ENCODE measurements at regions not wholly inside any gene's neighbourhood (a gene's known extent, or its start where the extent isn't known, plus 50 kb on each side); places are given as distances from the start of the nearest gene placed in this dataset.
"Not testable (repeated sequence)": the region's sequence is repeated elsewhere in the genome, so short reads cannot be mapped to it uniquely, and the experiment has no call there.

DNA sequence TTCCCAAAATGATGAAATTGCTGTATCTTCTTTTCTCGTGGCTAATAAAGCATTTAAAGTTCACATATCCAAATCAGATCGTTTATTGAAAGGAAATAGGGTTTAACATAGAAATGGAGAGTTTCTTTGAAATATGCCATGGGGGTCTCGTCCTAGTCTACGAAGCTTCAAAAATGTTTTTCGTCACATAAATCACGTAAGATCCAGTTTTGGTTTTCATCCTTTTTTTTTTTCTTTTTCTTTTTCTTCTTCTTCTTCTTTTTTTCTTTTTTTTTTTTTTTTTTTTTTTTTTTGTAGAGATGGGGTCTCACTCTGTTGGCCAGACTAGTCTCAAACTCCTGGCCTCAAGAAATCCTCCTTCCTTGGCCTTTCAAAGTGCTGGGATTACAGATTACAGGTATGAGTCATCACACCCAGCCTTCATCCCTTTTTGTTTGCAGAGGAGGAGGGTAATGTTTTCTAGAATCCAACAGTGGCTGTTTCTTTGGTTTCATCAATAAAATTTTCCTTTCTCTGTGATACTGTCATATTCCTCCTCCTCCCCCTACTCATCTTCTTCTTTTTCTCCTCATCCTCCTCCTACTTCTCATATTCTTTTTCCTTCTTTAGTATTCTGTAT is 94.7 kb upstream of the LOC128125822 start:
- DNase-seq (ENCODE audit: low spot score) = no peak

DNA sequence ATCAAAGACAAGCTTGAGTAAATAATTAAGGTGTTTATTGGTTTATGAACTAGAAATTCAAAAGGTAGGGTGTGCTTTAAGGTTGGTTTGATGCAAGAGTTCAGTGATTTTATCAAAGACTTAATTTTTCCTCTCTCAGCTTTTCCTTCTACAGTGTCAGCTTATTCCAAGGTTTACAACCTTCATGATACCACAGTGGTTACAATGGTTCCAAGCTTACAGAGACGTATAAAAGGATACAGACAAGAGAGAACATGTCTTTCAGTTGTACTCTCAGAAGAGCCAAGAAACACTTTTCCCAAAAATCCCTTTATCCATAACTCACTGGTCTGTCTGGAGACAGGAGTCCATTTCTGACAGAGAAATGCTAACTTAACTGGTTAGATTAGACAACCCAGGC is 93.5 kb upstream of the LOC128125822 start:
- DNase-seq (ENCODE audit: low spot score) = no peak

DNA sequence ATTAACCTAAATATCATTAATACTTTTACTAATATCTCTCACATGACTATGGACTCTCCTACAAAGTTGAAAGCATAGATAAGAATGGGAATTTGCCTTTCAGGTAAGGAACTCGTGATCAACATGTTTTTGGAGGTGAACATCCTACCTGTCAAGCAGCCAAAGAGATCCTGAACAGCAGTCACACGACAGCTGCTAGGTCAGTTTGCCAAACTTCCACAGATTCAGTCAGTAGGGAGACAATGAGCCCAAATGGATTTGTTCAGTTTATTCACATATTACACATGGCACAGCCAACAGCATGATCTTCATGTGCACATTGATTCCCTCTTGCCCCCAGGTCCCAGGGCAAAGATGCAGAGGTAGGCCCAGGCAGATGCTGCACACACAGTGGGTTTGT is 86.1 kb upstream of the LOC128125822 start:
- peak; percentile 13 for DNase-seq (ENCODE audit: low spot score)

DNA sequence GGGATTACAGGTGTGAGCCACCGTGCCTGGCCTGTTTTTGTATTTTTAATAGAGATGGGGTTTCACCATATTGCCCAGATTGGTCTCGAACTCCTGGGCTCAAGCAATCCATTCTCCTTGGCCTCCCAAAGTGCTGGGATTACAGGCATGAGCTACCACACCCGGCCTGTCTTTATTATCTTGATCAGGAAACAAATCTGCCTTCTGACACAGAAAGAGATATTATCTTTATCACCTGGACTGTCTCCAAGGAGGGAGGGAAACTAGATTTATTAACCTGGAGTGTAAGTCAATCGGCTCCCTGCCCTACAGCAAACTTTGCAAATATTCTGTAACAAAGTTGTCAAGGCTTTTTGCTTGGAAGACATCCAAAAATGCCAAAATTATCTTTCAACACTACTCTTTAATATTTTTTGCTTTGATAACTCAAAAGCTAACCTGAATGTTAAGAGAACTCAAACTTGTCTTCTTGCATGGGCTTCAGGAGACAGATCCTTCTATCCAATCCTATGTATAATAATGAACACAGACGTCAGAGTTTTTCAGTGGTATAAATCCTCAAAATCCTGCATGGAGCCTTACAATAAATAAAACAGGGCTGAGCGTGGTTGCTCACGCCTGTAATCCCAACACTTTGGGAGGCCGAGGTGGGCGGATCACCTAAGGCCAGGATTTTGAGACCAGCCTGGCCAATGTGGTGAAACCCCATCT is 85.0 kb upstream of the LOC128125822 start:
- DNase-seq (ENCODE audit: low spot score) = peak; percentile 20

DNA sequence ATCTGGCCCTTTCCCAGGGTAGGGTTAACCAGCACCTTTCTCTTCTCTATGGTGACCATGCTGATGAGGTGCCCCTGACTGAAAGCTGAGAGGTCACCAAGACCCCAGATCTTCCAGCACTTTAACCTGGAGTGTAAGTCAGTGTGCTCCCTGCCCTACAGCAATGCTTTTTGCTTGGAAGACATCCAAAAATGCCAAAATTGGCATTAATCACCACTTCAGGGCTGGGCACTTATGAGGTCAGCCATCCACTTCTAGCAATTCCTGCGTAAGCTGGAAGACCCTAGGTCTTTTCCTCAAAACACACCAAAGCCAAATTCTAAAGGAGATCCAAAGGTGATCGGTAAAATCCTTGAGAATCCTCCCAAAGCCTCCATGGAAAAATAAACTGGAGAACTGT is 81.2 kb upstream of the LOC128125822 start:
- DNase-seq (ENCODE audit: low spot score) = no peak

DNA sequence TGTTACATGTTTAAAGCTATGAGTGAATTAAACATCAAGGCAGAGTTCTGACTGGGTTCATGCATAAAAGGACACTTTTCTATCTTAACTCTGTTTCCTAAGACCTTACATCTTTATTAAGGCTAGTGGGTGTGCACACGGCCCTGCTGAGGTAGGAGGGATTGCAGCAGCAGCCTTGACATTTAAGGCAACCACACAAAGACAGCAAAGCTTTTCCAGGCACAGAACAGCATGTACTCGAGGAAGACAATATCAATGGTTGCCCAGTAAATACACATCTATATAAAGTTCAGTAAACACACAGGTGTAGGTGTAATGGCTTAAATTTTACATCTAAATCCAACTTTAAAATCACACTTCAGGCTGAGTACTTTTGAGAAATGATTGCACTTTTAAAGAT is 79.8 kb upstream of the LOC128125822 start:
- DNase-seq (ENCODE audit: low spot score) = no peak

DNA sequence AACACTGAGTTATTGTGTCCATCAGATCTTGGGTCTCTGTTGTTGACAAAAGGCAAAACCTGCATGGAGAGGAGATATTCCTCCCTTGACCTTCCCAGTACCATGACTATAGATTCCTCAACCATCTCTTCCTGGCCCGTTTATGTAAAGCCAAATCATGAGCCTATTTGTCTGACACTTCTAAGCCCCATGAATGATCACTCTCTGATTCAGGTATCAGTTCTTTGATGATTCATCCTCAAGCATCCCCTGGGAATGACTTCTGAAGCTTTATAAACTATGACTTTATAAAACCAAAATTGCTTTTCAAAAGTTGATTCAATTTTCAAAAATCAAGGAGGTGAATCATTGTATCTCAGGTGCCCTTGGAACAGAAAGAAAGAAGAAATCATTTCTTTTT is 78.7 kb upstream of the LOC128125822 start:
- no peak for DNase-seq (ENCODE audit: low spot score)

DNA sequence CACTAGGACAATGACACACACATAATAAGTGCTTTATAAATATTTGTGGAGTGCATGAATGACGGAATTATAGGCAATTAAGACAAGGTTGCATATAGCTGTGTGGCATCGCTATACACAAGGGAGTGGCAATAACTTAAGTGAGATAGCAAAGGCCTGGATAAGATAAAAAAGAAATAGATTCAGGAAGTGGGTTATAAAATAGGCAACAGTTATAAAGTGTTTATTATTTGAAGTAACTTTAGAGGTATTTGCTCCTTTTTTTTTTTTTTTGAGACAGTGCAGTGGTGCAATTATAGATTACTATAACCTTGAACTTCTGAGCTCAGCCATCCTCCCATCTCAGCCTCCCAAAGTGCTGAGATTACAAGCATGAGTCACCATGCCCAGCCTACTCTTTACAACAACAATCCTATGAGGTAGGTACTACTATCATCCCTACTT is 75.9 kb upstream of the LOC128125822 start:
- DNase-seq (ENCODE audit: low spot score) = no peak

DNA sequence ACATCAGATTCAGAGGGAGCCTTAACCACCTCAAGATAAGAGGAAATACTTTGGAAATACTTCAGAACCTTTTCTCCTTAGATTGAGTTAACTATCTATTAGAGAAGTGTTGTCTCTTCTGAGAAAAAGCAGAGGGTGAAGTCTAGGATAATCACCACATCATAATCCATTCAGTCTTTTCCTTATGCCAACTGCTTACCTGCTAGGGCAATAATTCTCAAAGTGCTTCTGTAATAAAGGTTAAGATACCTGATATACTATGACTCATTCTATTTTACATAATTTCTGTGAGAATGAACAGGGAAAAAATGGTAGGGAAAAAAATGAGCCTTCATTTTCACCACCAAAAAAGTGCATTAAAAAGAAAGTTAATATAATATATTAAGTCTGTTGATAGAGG is 70.1 kb upstream of the LOC128125822 start:
- no peak for DNase-seq (ENCODE audit: low spot score)

DNA sequence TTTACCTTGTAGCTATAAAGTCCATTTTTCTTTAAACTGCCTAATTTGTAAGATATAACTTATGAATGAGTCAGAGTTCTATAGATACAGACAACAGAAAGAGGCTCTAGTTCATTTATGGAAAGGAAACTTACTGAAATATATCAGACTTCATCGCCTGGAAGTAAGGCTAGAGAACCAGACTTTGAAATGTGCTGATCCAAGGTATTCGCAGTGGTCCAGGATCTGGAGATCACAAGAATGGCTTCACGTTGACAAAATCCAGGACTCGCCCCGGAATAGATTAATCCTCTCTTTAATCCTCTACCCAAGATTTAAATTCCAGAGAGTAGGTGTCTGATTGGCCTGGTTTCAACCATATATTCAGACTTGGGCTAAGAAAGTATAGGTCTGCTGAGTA is 69.1 kb upstream of the LOC128125822 start:
- DNase-seq (ENCODE audit: low spot score) = no peak

DNA sequence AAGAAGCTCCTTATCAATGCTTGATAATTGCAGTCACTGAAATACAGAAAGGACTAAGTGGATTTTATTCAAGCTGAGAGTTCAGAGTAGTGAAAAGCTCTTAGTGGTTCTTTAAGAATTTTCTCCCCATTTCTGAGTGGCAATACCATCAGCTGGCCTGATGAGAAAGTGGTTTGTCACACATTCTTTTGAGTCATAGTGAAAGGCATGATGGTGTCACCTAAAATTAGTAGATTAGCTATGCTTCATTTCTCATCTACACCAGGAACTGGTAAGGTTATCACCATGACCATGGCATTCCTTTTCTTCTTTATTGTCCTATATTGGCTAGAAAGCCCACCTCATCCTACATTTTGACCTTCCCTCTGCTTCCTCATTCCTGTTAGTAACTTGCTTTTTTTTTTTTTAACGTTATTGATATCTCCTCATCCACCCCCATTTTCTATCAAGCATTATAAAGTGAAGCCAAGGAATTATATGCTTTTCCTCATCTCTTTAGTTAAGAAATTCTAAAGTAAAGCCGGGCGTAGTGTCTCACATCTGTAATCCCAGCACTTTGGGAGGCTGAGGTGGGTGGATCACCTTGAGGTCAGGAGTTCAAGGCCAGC is 67.4 kb upstream of the LOC128125822 start:
- DNase-seq (ENCODE audit: low spot score) = no peak

DNA sequence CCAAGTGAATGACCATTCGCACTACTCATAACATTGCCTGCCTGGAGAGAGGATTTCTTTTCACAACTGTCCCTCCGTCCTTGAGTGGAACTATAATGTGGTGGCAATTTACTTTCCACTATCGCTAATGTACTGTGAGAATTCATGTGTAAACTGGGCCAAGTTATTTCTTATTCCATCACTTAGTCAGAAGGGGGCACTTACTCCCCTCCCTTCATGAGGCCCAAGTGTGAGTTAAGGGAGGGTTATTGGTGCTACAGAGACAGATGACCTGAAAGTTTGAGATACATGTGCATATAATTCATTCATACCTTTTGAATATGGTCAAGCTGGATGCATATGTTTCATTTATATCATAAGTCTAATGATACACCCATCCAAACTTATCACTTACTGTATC is 65.2 kb upstream of the LOC128125822 start:
- DNase-seq (ENCODE audit: low spot score) = no peak

DNA sequence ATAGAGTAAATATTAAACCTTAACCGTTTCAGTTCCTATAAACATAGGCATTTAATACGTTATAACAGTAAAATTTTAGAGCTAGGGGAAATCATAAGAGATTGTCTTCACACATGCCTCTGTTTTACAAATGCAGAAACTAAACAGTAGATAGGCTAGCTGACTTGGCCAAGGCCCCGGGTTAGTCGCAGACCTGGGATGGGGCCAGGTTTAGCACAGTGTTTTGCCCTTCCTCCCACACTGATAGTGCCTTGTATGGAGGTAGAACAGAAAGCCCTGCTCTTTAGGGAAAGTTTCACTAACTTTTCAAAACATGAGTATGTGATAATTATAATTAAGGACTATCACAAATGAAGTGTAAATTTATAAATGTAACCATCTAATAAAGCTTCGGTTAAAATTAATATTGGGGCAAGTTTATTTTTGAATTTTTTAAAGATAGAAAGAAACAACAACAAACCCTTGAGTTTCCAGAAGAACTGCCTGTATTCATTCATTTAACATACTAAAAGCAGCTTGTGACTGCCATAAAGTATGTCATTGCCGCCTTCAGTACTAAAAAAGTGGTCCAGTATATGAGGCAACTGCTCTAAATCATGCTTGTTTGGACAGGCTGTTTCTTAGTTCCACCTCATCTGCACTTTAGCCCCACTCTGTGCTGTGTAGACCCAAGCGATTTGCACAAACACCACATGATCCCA is 62.5 kb upstream of the LOC128125822 start:
- peak; percentile 69 for DNase-seq (ENCODE audit: low spot score)

DNA sequence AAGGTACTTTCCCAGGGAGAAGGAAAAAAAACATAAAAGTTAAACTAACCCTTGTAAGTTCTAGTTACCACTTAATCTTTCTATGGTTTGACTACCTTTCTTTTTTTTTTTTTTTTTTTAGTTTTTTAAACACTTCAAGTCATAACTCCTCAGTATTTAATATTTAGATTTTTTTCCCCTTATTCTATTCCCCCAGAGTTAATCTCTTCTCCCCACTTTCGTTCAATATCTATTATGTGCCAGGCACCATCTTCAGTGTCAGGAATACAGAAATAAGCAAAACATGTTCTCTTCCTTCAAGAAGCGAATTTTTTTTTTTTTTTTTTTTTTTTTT is 62.0 kb upstream of the LOC128125822 start:
- DNase-seq (ENCODE audit: low spot score) = no peak

DNA sequence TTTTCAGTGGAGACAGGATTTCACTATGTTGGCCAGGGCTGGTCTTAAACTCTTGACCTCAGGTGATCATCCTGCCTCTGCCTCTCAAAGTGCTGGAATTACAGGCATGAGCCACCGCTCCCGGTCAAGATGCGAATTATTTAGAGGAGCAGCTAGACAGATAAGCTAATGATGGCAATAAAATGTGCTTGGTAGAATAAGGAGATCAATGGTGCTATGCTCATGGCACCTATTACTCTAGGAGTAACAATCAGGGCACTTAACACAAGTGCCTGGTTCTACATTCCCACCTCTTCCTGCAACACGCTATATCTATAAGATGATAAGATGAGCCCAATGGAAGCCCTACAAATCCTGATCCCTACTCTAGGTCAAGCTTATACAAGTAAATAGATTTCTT is 61.4 kb upstream of the LOC128125822 start:
- no peak for DNase-seq (ENCODE audit: low spot score)

DNA sequence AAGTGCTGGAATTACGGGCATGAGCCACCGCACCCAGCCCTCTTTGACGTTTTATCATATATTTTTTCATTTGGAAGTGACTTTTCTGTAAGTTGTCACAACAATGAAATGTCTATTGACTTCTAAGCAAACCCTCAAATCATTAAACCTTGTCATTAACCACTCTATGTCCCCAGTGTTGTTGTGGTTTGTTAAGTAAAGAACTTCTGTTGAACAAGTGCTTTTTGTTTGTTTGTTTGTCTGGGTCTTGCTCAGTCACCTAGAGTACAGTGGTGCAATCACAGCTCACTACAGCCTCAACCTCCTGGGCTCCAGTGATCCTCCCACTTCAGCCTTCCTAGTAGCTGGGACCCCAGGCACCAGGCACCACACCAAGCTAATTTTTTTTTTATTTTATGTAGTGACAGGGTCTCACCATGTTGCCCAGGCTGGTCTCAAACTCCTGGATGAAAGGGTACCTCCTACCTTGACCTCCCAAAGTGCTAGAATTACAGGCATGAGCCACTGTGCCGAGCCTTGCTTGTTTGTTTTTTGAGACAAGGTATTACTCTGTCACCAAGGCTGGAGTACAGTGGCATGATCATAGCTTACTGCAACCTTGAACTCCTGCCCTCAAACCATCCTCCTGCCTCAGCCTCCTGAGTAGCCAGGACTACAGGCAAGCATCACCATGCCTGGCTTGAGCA is 57.6 kb upstream of the LOC128125822 start:
- DNase-seq (ENCODE audit: low spot score) = no peak

DNA sequence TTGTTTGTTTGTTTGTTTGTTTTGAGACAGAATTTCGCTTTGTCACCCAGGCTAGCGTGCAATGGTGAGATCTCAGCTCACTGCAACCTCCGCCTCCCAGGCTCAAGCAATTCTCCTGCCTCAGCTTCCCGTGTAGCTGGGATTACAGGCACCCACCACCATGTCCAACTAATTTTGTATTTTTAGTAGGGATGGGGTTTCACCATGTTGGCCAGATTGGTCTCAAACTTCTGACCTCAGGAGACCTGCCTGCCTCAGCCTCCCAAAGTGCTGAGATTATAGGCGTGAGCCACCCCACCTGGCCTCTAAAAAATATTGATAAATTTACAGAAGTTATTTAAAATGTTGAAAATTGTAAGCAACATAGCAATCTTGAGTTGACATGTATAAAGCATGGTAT is 57.1 kb upstream of the LOC128125822 start:
- not testable (repeated sequence) for DNase-seq (ENCODE audit: low spot score)

DNA sequence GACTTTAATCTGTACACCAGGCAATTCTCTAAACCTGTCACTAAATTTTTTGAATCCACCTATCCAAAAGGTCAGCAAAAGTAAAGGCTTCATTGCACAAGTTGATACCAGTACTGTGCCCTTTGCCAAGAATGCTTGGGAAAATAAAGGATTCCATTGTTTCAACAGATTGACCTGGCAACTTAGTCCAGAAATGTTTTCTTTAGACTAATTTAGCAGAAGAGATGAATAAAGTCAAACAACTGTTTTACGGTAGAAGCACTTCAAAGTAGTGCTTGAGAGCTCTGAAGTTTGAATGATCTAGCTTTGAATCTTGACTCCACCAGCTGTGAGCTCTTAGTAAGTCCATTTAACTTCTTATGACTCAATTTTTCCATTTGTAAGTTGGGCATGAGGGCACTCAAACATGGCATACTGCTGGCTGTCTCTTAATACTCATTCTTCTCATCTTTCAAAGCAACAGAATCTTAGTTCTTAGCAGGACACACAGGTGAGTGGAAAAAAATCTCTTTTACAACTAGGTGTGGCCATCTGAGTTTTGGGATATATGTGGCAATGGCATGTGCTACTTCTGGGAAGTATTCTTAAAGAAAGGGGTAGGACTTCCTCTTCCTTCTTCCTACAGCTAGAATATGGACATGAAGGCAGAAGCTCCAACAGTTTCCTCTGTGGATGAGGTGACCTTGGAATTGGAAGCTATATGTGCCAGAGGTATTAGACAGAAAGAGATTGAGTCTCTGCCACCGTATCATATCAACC is 55.9 kb upstream of the LOC128125822 start:
- no peak for DNase-seq (ENCODE audit: low spot score)

DNA sequence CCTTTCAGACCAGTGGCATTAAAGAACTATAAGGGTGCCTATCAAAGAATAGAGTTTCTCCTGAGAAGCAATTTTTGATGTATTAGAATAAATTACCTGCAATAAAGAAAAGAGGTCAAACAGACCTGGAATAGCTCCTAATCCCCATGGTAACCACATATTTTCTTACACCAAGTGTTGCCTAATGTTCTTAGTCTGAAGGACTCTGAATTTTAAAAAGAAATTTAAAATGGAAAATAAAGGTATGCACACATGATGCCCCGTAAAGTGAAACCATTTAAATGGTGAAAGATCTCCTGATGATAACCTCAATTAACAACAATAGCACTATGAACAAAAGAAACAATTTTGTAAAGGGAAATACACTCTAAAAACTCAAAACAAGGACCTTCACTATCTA is 55.1 kb upstream of the LOC128125822 start:
- no peak for DNase-seq (ENCODE audit: low spot score)

DNA sequence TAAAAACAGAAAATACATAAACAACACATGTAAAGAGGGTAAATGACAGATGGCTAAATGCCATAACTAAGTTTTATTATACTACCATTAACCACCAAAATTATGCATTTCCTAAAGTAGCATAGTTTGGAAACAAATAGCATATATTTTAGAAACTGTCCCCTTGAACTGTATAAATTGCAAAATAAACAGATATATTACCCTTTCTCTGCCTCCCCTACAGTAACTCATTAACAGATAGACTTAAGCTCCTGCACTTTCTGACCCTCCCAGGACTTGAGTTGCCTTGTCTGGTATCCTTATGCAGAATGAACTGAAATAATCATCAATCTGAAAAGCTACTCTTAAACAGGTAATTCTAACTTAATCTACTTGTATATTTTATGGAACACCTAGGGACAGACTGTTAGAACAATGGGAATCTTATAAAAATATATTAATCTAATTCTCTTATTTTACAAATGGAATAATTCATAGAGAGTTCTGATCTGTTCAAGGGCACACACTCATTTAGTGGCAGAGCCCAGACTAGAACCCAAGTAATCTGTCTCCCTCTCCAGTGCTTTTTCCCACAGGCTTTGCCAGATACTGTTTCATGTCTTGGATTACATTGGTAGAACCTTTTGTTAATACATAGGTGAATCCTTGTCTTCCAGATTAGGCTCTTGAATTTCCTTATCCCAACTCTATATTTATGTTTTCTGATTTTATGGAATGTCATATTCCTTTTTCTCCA is 50.6 kb upstream of the LOC128125822 start:
- DNase-seq (ENCODE audit: low spot score) = no peak
